PC-9 (cell line): ENCODE measurements at regions not wholly inside any gene's neighbourhood (a gene's known extent, or its start where the extent isn't known, plus 50 kb on each side); places are given as distances from the start of the nearest gene placed in this dataset.

ENCODE experiments used
- EZH2 ChIP-seq: fragments of 200-600 bp; sonication (generic); IDR thresholded peaks from 2 replicates; pipeline ENCODE4 v1.8.0; 2017; ENCODE audit warnings: antibody characterized with exemption, low read depth
- TF ChIP-seq, protein P1 (sequence below): fragments of 200-600 bp; sonication (generic); conservative IDR thresholded peaks from 2 replicates; pipeline ENCODE4 v1.6.1; 2017; ENCODE audit warnings: mixed run types, antibody characterized with exemption, mild to moderate bottlenecking, moderate library complexity

DNA sequence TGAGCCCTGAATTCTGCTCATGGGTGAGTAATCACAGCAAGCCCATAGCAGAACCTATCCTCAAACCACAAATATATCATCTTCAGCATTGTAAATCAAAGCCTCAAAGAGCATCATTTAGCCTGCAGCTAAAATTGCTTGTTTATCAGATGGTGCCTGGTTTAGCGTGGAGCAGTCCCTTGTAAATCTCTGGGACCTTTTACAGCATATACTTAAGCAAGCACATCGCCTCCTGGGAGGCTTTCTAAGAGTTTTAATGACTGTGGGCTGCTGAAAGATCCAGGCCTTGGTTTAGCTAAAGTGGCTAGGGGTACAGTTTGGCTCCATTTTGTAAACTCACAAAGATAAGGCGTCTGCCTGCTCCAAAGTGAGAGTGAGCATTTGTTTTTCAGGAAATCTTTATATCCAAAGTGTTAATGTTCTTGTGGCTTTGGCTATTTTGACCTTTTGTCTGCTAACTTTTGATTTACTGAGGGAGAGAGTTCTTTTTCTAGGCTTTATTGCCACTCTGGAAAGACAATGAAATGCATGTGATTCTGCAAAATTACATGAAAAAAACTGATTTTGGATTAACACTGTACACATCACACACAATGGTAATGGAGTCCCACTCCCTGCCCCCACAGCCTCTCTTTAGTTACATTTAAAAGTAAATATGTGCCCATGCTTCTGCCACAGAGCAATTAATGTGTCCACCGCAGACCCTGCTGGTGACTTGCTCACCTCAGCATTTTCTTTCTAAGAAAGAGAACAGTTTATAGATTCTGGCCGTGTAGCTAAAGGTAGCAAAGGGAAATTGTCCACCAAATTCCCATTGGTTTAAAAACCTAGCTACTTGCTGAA lies 194.8 kb downstream of the LNPK start:
- TF ChIP-seq EZH2, result no peak
- TF ChIP-seq, protein P1, sequence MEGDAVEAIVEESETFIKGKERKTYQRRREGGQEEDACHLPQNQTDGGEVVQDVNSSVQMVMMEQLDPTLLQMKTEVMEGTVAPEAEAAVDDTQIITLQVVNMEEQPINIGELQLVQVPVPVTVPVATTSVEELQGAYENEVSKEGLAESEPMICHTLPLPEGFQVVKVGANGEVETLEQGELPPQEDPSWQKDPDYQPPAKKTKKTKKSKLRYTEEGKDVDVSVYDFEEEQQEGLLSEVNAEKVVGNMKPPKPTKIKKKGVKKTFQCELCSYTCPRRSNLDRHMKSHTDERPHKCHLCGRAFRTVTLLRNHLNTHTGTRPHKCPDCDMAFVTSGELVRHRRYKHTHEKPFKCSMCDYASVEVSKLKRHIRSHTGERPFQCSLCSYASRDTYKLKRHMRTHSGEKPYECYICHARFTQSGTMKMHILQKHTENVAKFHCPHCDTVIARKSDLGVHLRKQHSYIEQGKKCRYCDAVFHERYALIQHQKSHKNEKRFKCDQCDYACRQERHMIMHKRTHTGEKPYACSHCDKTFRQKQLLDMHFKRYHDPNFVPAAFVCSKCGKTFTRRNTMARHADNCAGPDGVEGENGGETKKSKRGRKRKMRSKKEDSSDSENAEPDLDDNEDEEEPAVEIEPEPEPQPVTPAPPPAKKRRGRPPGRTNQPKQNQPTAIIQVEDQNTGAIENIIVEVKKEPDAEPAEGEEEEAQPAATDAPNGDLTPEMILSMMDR, result no peak
